ENCODE measurements at regions not wholly inside any gene's neighbourhood (a gene's known extent, or its start where the extent isn't known, plus 50 kb on each side); places are given as distances from the start of the nearest gene placed in this dataset.

DNA sequence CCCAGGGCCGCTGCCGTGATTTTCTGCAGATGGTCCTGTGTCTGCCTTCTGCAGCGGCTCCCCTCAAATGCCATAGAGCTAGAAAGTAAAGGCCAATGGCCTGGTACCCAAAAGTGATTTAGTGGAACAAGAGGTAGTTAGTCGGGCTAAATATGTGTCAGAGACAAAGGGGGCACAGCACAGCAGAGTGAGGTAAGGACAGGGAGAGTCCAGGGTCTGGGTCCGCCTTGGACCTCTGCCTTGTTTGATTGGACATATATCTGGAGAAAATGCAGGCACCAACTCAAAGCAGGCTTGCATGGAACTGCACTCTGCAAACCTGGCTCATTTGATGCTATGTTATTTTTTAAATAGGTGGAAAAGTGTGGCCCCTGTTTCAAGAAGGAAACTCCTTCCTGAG, 249.6 kb upstream of the B3GAT1 start:
- intact Hi-C loops (cut with DNase I; ENCODE audit: low total_unique reads): no loop called here

DNA sequence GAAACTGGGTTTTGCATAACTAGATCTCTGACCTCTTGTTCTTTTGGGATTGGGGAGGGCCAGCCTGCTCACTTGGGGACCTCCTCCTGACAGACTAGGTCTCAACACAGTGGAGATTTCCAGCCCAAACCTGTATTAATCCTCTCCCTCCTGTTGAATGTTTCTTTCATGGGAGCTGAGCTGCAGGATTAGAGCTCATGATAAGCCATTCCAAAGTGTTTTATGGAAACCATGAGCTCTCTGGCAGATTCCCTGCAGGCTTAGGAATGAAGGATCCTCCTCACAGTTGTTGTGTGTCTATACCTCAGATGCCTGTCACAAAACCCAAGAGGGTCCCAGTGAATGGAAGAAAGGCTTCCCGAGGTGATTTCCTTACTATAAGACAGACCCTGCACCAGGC, 248.4 kb upstream of the B3GAT1 start:
- no peak for TF ChIP-seq POLR2AphosphoS5 (IDR thresholded peaks at IDR 0.05)
- TF ChIP-seq, protein P1, sequence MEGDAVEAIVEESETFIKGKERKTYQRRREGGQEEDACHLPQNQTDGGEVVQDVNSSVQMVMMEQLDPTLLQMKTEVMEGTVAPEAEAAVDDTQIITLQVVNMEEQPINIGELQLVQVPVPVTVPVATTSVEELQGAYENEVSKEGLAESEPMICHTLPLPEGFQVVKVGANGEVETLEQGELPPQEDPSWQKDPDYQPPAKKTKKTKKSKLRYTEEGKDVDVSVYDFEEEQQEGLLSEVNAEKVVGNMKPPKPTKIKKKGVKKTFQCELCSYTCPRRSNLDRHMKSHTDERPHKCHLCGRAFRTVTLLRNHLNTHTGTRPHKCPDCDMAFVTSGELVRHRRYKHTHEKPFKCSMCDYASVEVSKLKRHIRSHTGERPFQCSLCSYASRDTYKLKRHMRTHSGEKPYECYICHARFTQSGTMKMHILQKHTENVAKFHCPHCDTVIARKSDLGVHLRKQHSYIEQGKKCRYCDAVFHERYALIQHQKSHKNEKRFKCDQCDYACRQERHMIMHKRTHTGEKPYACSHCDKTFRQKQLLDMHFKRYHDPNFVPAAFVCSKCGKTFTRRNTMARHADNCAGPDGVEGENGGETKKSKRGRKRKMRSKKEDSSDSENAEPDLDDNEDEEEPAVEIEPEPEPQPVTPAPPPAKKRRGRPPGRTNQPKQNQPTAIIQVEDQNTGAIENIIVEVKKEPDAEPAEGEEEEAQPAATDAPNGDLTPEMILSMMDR (IDR thresholded peaks at IDR 0.05): no peak
- no peak for TF ChIP-seq POLR2A (IDR thresholded peaks at IDR 0.05)
- no peak for TF ChIP-seq EP300 (IDR thresholded peaks at IDR 0.05; ENCODE audit: low read depth)
- Histone ChIP-seq H3K27ac (no peak overlapping the region), H3K4me1 (no peaks in the 10 kb centered on the region), H3K4me3 (no peak overlapping the region), H3K36me3 (no peaks in the 10 kb centered on the region), H3K27me3 (no peaks in the 10 kb centered on the region), H3K9me3 (no peaks in the 10 kb centered on the region)
- in situ Hi-C loops (cut with MboI; ENCODE audit: low pct_ligation_motif_present in 1 of 4, low pct_unique_long_range_greater_than_20kb in 1 of 4, low sequenced_read_pairs in 3 of 4): no loop called here
- intact Hi-C loops (cut with DNase I; ENCODE audit: low total_unique reads): no loop called here
- 48% methylated on average over 1 of the region's 1 CpG; no CpG with 5 or more reads in 1 of the 2 donors for WGBS, 2 donors (ENCODE audit: low coverage in 1 of 2)
- no peak for DNase-seq

More for the DNA sequence above, 249.6 kb upstream of the B3GAT1 start:
- H3K4me1 ChIP-seq: no peaks in the 10 kb centered on the region
- DNase-seq: no peak
- in situ Hi-C loops (cut with MboI; ENCODE audit: low pct_ligation_motif_present in 1 of 4, low pct_unique_long_range_greater_than_20kb in 1 of 4, low sequenced_read_pairs in 3 of 4): no loop called here
- H3K27me3 ChIP-seq: no peaks in the 10 kb centered on the region
- 75 to 85% methylated on average over 1 to 5 of the region's 5 CpGs for WGBS, 2 donors (ENCODE audit: low coverage in 1 of 2)
- H3K4me3 ChIP-seq: no peak overlapping the region
- no peaks in the 10 kb centered on the region for H3K36me3 ChIP-seq
- H3K27ac ChIP-seq: no peak overlapping the region
- TF ChIP-seq, protein P1 (IDR thresholded peaks at IDR 0.05): no peak
- TF ChIP-seq EP300 (IDR thresholded peaks at IDR 0.05; ENCODE audit: low read depth) (no peak), POLR2A (IDR thresholded peaks at IDR 0.05) (no peak)
- H3K9me3 ChIP-seq: no peaks in the 10 kb centered on the region

- Histone ChIP-seq H3K4me3 (no peak overlapping the region), H3K9me3 (no peaks in the 10 kb centered on the region), H3K27ac (no peak overlapping the region), H3K36me3 (no peaks in the 10 kb centered on the region), H3K4me1 (no peaks in the 10 kb centered on the region), H3K27me3 (no peaks in the 10 kb centered on the region)
- TF ChIP-seq POLR2AphosphoS5 (IDR thresholded peaks at IDR 0.05) (no peak), EP300 (IDR thresholded peaks at IDR 0.05; ENCODE audit: low read depth) (no peak), POLR2A (IDR thresholded peaks at IDR 0.05) (no peak)
- TF ChIP-seq, protein P1 (IDR thresholded peaks at IDR 0.05): no peak
- WGBS, 2 donors (ENCODE audit: low coverage in 1 of 2): 85 to 90% methylated on average over 3 to 8 of the region's 8 CpGs
- DNase-seq: no peak
- intact Hi-C loops (cut with DNase I; ENCODE audit: low total_unique reads) (no loop called here), in situ Hi-C loops (cut with MboI; ENCODE audit: low pct_ligation_motif_present in 1 of 4, low pct_unique_long_range_greater_than_20kb in 1 of 4, low sequenced_read_pairs in 3 of 4) (no loop called here)
Measured at GRCh38 chr11:134659882-134660281, 247.8 kb upstream of the B3GAT1 start.

GRCh38 chr11:134658481-134659225, 246.6 kb upstream of the B3GAT1 start:
- in situ Hi-C loops (cut with MboI; ENCODE audit: low pct_ligation_motif_present in 1 of 4, low pct_unique_long_range_greater_than_20kb in 1 of 4, low sequenced_read_pairs in 3 of 4): no loop called here
- WGBS, 2 donors (ENCODE audit: low coverage in 1 of 2): 85% methylated on average over 4 of the region's 4 CpGs; no CpG with 5 or more reads in 1 of the 2 donors
- Histone ChIP-seq H3K27ac (no peak overlapping the region), H3K27me3 (no peaks in the 10 kb centered on the region), H3K4me3 (no peak overlapping the region), H3K4me1 (no peaks in the 10 kb centered on the region), H3K36me3 (no peaks in the 10 kb centered on the region), H3K9me3 (no peaks in the 10 kb centered on the region)
- intact Hi-C loops (cut with DNase I; ENCODE audit: low total_unique reads): no loop called here
- TF ChIP-seq POLR2A (IDR thresholded peaks at IDR 0.05): no peak
- DNase-seq: no peak

DNA sequence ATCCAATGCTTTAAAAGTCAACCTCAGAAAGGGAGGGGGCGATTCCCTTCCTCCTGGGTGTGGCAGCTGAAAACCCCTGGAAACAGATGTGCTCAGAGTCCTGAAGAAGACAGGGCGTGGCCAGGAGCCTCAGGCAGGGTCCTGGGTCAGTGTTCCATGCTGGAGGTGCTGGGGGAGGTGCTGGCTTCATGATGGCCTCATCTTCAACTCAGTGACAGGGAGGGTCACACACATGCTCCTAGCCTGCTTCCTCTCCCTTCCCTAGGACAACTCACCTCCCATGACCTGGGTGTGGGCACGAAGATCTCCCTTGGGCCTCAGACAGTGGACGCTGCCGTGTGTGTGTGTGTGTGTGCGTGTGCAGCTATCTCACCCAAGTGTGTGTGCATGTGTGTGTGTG, 245.6 kb upstream of the B3GAT1 start:
- DNase-seq: no peak
- no peaks in the 10 kb centered on the region for H3K9me3 ChIP-seq
- H3K36me3 ChIP-seq: no peaks in the 10 kb centered on the region
- H3K27ac ChIP-seq: no peak overlapping the region
- H3K4me1 ChIP-seq: no peaks in the 10 kb centered on the region
- in situ Hi-C loops (cut with MboI; ENCODE audit: low pct_ligation_motif_present in 1 of 4, low pct_unique_long_range_greater_than_20kb in 1 of 4, low sequenced_read_pairs in 3 of 4): no loop called here
- peaks cover 4% of the 10 kb centered on the region for H3K27me3 ChIP-seq
- TF ChIP-seq, protein P1 (IDR thresholded peaks at IDR 0.05): no peak
- TF ChIP-seq EP300 (IDR thresholded peaks at IDR 0.05; ENCODE audit: low read depth) (no peak), POLR2A (IDR thresholded peaks at IDR 0.05) (no peak), POLR2AphosphoS5 (IDR thresholded peaks at IDR 0.05) (no peak)
- no peak overlapping the region for H3K4me3 ChIP-seq
- WGBS, 2 donors (ENCODE audit: low coverage in 1 of 2): 66% methylated on average over 6 of the region's 6 CpGs; no CpG with 5 or more reads in 1 of the 2 donors
- intact Hi-C loops (cut with DNase I; ENCODE audit: low total_unique reads): no loop called here
